Putamen (tissue), 1 donor: ENCODE measurements at regions not wholly inside any gene's neighbourhood (a gene's known extent, or its start where the extent isn't known, plus 50 kb on each side); places are given as distances from the start of the nearest gene placed in this dataset.
A peak's percentile ranks its signal among the peaks of the same experiment; 100 is the strongest.

Experiments
- DNase-seq: peaks from one replicate; pipeline ENCODE4 v3.0.0-alpha.2; 2016; ENCODE audit warnings: low spot score

DNA sequence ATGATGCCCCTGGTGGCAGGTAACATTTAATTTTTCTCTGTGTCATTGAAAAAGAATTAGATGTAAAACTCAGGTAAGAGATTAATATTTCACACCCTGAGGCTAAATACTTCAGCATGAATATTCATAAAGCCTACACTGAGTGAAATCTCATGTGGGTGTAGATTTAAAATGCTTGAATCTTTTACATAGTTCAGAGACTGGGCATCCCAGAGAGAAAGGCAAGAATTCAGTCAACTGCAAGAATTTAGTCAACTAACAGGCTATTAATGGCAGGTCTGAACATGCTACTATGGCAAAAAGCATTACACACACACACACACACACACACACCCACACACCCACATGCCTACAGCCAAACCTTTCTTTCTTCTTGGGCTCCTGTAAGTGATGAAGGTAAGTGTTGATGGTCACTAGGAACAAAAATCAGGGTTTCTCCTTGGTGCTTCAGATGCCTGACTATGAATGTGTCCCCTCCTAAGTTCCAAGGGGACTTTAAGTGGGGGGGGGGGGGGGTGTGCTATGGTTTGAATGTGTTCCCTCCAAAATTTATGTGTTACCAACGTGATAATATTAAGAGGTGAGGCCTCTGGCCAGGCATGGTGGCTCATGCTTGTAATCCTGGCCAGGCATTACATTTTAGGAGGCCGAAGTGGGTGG is 63.7 kb upstream of the PSMD7 start:
- peak; percentile 11 for DNase-seq

DNA sequence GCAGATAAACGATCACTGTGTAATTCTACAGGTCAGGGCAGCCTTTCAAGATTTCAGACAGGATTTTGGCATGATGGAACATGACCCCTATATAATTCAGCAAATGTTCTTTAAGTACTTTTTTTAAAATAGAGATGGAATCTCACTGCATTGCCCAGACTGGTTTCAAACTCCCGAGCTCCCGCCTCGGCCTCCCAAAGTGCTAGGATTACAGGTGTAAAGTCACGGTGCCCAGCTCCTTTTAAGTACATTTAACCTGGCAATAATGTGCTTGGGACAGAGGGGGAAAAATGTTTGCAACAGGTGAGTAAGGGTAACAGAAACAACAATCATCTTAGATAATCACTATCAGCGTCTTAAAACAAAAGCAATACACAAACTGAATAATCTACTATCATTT is 66.5 kb upstream of the PSMD7 start:
- DNase-seq = no peak

- DNase-seq = peak; percentile 9
Observed at GRCh38 chr16:74226338-74226954, 70.2 kb upstream of the PSMD7 start.

GRCh38 chr16:74224828-74225612 is 71.6 kb upstream of the PSMD7 start:
- no peak for DNase-seq

DNA sequence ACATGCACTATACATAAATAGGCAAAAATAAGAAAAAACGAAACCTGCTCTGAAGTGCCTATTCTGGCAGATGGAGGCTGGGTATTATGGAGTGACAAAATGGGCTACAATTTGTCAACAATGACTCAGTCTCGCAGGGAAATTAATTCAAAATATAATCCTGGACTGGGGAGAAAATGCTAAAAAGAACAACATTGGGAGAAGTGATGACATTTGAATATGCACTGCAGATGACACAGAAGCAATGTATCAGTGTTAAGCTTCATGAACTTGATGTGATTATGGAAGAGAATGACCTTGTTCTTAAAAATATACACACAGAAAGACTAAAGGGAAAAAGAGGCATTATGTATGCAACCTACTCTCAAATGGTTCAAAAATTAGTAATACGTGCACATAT is 74.8 kb upstream of the PSMD7 start:
- DNase-seq = no peak

GRCh38 chr16:74219706-74220105 is 76.9 kb upstream of the PSMD7 start:
- no peak for DNase-seq

- no peak for DNase-seq
Observed at GRCh38 chr16:74218871-74219270, 77.7 kb upstream of the PSMD7 start.

- DNase-seq = no peak
Observed at GRCh38 chr16:74216319-74216718, 80.3 kb upstream of the PSMD7 start.

DNA sequence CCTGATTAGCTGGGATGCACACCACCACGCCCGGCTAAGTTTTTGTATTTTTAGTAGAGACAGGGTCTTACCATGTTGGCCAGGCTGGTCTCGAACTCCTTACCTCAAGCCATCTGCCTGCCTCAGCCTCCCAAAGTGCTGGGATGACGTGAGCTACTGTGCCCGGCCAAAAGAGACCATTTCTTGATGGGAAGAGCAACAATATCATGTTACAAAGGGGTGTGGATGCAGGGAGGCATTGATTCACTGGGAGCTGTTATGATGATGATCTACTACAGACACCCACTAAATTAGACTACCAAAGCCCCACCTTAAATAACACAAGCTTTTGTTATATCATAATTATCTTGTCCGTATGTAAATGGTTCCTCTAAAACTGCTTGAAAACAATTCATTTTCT is 81.4 kb upstream of the PSMD7 start:
- no peak for DNase-seq

- DNase-seq = no peak
Observed at GRCh38 chr16:74213372-74213771, 83.2 kb upstream of the PSMD7 start.

- no peak for DNase-seq
Observed at GRCh38 chr16:74210245-74210644, 86.4 kb upstream of the PSMD7 start.

- DNase-seq = no peak
Observed at GRCh38 chr16:74202009-74202408, 94.6 kb upstream of the PSMD7 start.

DNA sequence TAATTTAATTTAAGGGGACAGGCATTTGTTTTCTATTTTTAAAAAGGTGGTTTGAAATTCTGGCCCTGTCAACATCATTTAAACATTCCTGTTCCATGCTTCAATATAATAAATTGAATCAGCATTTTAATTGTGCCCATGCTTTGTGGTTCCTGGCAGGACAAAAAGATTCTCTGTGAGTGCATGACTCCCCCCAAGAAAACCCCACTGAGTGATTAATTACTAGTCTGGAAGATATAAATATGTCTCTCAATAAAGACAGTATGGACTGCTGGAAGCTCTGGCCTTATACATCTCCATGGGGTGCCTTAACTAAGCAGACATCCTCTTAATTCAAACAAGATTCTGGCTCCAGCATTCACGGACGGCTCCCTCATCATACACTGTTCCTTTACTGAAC is 95.0 kb upstream of the PSMD7 start:
- no peak for DNase-seq

DNA sequence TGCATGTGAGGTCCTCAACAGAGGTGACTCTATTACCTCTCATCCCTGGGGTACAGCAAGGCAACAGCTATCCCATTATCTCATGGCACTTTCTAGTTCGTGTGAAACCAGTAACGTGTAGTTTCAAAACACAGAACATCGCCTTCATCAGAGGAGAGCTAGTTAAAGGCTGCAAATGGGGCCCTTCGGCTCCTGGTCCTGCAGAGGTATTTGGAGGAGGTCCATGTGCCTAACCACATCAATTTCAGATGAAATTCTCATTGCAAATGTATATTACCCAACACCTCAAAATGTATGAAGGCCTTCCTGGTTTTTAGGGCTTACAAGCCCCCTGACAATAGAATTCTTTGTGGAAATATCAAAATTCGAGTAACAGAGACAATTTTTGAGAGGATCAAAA is 95.7 kb upstream of the PSMD7 start:
- no peak for DNase-seq

DNA sequence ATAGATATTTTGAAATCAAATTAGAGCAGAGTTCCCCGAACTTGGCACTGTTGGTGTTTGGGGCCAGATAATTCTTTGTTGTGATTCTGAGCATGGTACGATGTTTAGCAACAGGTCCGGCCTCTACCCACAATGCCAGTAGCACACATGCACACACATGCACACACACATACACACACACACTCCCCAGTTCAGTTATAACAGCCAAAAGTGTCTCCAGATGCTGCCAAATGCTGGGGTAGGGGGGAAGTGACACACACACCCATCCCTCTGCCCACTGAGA is 96.8 kb upstream of the PSMD7 start:
- DNase-seq = no peak

DNA sequence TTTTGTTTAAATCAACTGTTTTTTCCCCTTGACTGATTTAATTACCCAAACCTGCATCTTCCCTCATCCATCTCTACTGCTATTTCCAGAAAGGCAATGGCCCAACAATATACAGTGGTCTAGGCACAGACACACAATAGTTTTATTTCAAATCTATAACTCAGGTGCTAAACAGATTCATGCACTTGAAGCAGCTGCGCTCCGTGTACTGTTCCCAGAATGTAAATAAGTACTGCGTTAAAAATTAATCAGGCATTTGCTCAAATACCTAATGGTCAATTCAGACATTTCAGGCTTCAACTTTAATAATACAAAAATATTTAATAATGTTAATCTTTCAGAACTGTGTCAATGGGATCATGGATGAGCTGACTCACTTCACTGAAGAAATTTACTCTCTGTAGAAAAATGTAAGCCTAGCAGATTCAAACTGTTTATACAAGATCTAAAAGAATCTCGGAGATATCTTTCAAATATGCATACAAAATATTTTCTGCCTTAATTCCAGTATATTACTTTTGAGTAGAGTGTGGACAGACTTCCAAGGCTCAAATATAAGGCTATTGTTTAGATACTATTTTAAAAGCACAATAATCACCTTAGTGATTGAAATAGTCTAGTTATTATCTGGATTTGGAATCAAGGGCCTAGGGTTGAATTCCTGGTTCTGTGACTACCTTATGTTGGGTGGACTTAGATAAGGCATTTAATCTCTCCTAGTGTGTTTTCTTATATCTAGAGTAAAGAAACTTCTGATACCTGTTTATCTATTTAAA is 97.4 kb upstream of the PSMD7 start:
- DNase-seq = no peak

GRCh38 chr16:74192281-74192797 is 104.3 kb upstream of the PSMD7 start:
- DNase-seq = no peak

DNA sequence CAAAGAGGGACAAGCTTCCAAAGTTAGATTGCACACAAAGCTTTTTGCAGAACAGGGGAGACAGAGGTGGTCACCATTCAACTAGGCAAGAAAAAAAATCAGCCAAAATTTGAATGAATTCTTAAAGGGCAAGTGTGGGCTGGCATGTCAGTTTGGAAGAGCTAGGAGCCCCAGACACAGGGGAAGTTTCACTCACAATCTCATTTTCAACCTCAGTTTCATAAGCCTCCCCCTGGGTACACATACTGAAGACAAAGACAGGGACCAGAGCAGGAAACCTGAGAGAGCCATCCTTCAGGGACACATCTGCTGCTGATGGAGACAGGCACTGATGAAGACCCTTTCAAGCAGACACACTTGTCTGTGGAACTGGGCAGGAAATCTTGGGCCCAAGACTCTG is 106.3 kb upstream of the PSMD7 start:
- no peak for DNase-seq

- no peak for DNase-seq
Observed at GRCh38 chr16:74188856-74189255, 107.8 kb upstream of the PSMD7 start.

- DNase-seq = no peak
Observed at GRCh38 chr16:74186561-74186971, 110.0 kb upstream of the PSMD7 start.

DNA sequence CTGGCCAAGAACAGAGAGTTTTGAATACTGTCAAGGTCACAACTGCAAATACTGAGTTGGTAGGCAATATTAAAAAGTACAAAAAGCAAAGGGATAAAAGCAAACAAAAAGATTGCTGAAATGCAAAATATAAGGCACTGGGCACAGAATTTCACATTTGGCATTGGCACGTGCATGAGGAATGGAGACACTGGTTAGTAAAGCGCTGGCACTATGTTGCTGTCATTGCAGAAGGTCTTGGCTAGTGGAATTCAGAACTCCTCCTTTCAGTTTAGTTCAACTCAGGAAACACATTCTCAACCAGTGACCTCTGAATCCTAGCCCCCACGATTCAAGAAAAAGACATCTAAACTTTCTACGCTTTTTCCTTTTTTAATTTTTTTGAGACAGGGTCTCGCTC is 111.8 kb upstream of the PSMD7 start:
- DNase-seq = no peak

DNA sequence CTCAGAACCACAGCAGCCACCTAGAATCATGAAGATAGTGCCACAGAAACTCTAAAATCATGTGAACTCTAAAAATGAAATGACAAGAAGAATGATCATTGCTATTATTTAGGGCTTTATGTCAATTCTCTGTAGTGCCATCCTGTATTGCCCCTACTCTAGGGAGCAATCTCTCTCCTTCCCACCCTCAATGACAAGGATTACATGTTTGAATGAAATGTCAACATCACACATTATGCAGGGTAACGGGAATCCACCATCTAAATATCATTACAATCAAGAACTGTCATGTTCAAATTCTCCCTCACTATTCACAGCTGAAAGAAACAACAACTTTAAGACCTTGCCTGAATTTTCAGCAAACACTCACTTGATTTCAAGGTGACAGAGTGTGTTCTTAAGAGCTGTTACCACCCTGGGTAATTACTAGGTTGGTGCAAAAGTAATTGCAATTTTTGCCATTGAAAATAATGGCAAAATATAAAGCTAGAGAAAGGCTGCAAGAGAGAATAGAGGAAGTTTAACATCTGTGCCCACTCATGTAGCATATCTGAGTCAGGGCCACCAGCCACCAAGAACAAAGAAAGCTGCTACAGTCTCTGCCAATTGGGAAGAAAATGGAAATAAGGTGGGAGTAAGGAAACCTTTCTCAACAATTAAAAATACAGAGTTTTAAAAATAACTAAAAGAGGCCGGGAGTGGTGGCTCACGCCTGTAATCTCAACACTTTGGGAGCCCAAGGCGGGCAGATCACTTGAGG is 112.8 kb upstream of the PSMD7 start:
- DNase-seq = peak; percentile 12
